Activated naive CD8-positive, alpha-beta T cell treated with anti-CD3 and anti-CD28 coated beads, Interleukin-2, amount 50 U/mL, for 24 hours (primary cell): ENCODE measurements at regions not wholly inside any gene's neighbourhood (a gene's known extent, or its start where the extent isn't known, plus 50 kb on each side); places are given as distances from the start of the nearest gene placed in this dataset.

Experiments
- ATAC-seq: fragments of 150-1000 bp; cut with Tn5 transposase; one replicate; pipeline ENCODE4 v1.10.0; 2021
- DNase-seq: peaks from one replicate; pipeline ENCODE4 v3.0.0; 2021
- H3K27ac Mint-ChIP-seq: one replicate; pipeline ENCODE4 v1.8.0; 2021; ENCODE audit warnings: mild to moderate bottlenecking, mixed read lengths
- H3K27me3 Mint-ChIP-seq: one replicate; pipeline ENCODE4 v1.8.0; 2021; ENCODE audit warnings: mixed read lengths
- H3K36me3 Mint-ChIP-seq: one replicate; pipeline ENCODE4 v1.8.0; 2021; ENCODE audit warnings: low read depth, mixed read lengths
- H3K4me1 Mint-ChIP-seq: one replicate; pipeline ENCODE4 v1.8.0; 2021; ENCODE audit warnings: mixed read lengths
- H3K4me3 Mint-ChIP-seq: one replicate; pipeline ENCODE4 v1.8.0; 2021; ENCODE audit warnings: mild to moderate bottlenecking, moderate library complexity, mixed read lengths
- H3K9me3 Mint-ChIP-seq: one replicate; pipeline ENCODE4 v1.8.0; 2021; ENCODE audit warnings: mixed read lengths

- no peaks in the 10 kb centered on the region for H3K27me3 Mint-ChIP-seq
- H3K36me3 Mint-ChIP-seq = no peaks in the 10 kb centered on the region
- no peak overlapping the region for H3K27ac Mint-ChIP-seq
- H3K4me1 Mint-ChIP-seq = no peaks in the 10 kb centered on the region
- peaks cover 3% of the 10 kb centered on the region for H3K9me3 Mint-ChIP-seq
- no peak overlapping the region for H3K4me3 Mint-ChIP-seq
- no peak for ATAC-seq
- DNase-seq = no peak
Measured at GRCh38 chr13:80284290-80284689, 56.6 kb downstream of the SPRY2 start.

DNA sequence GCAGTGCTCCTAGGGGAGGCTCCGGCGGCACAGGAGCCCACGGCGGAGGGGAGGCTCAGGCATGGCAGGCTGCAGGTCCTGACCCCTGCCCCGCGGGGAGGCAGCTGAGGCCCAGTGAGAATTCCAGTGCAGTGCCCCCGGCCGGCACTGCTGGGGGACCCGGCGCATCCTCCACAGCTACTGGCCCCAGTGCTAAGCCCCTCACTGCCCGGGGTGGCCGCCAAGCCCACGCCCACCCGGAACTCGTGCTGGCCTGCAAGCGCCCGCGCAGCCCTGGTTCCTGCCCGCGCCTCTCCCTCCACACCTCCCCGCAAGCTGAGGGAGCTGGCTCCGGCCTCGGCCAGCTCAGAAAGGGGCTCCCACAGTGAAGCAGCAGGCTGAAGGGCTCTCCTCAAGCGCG, 62.2 kb downstream of the SPRY2 start:
- no peaks in the 10 kb centered on the region for H3K4me1 Mint-ChIP-seq

GRCh38 chr13:80276371-80277289, 64.3 kb downstream of the SPRY2 start:
- H3K4me1 Mint-ChIP-seq = no peaks in the 10 kb centered on the region
- H3K27ac Mint-ChIP-seq = no peak overlapping the region
- peaks cover 2% of the 10 kb centered on the region for H3K9me3 Mint-ChIP-seq
- no peak overlapping the region for H3K4me3 Mint-ChIP-seq
- no peaks in the 10 kb centered on the region for H3K27me3 Mint-ChIP-seq
- no peak for DNase-seq
- no peak for ATAC-seq
- H3K36me3 Mint-ChIP-seq = no peaks in the 10 kb centered on the region

More for the DNA sequence above, 62.2 kb downstream of the SPRY2 start:
- DNase-seq (no peak), ATAC-seq (no peak)
- no peak overlapping the region for H3K4me3 Mint-ChIP-seq
- no peaks in the 10 kb centered on the region for H3K27me3 Mint-ChIP-seq
- peaks cover 6% of the 10 kb centered on the region for H3K9me3 Mint-ChIP-seq
- H3K36me3 Mint-ChIP-seq = no peaks in the 10 kb centered on the region
- no peak overlapping the region for H3K27ac Mint-ChIP-seq

GRCh38 chr13:80274643-80275042, 66.3 kb downstream of the SPRY2 start:
- Mint-ChIP-seq H3K4me1 (no peaks in the 10 kb centered on the region), H3K27ac (no peak overlapping the region), H3K9me3 (peaks cover 2% of the 10 kb centered on the region), H3K27me3 (no peaks in the 10 kb centered on the region), H3K4me3 (no peak overlapping the region), H3K36me3 (no peaks in the 10 kb centered on the region)
- DNase-seq (no peak), ATAC-seq (no peak)

DNA sequence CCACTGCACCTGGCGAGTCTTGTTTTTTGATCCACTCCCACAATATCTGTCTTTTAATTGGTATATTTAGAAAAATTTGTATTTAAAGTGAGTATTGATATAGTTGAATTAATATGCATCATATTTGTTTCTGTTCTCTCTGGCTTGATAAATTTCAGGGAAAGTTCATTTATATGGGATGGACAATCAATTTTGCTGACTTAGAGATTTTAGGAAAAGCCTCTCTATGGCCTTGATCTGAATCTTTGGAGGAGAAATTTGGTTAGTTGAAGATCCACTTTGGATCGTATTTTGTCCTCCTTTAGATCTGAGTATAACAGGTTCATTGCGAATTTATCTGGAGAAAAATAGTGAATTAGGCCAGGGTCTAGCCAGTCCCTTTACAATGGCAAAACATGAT, 67.2 kb downstream of the SPRY2 start:
- peaks cover 2% of the 10 kb centered on the region for H3K9me3 Mint-ChIP-seq
- no peaks in the 10 kb centered on the region for H3K27me3 Mint-ChIP-seq
- no peak for ATAC-seq
- H3K36me3 Mint-ChIP-seq = no peaks in the 10 kb centered on the region
- DNase-seq = no peak
- H3K4me1 Mint-ChIP-seq = no peaks in the 10 kb centered on the region
- H3K4me3 Mint-ChIP-seq = no peak overlapping the region
- no peak overlapping the region for H3K27ac Mint-ChIP-seq

DNA sequence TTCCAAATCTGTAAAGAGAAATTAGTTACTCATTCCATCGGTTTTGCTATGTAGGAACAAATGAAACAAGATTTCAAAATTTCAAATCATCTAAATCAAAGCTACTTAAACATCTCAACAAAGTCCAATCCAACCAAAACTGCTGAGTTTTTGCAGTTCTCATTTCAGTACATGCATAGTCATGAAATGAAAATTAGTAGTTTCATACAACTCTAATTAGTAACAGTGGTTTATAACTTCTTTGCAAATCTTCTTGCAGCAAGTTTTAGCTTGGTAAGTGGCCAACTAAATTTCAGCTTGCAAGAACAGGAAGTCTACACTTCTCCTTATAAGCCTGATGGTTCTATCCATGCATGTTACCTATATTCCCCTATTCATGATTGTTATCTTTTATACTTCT, 75.6 kb downstream of the SPRY2 start:
- Mint-ChIP-seq H3K9me3 (peaks cover 22% of the 10 kb centered on the region), H3K36me3 (no peaks in the 10 kb centered on the region), H3K27me3 (no peaks in the 10 kb centered on the region), H3K27ac (no peak overlapping the region), H3K4me3 (no peak overlapping the region), H3K4me1 (no peaks in the 10 kb centered on the region)
- DNase-seq (no peak), ATAC-seq (no peak)

GRCh38 chr13:80263745-80264513, 77.0 kb downstream of the SPRY2 start:
- Mint-ChIP-seq H3K27me3 (no peaks in the 10 kb centered on the region), H3K9me3 (peaks cover 22% of the 10 kb centered on the region)
- no peak for ATAC-seq

GRCh38 chr13:80262051-80262695, 78.8 kb downstream of the SPRY2 start:
- H3K9me3 Mint-ChIP-seq = peaks cover 26% of the 10 kb centered on the region
- no peaks in the 10 kb centered on the region for H3K27me3 Mint-ChIP-seq
- no peak for ATAC-seq
- no peak for DNase-seq
- H3K27ac Mint-ChIP-seq = no peak overlapping the region
- no peaks in the 10 kb centered on the region for H3K36me3 Mint-ChIP-seq
- H3K4me3 Mint-ChIP-seq = no peak overlapping the region
- H3K4me1 Mint-ChIP-seq = no peaks in the 10 kb centered on the region

More at GRCh38 chr13:80263745-80264513, 77.0 kb downstream of the SPRY2 start:
- no peaks in the 10 kb centered on the region for H3K4me1 Mint-ChIP-seq
- no peak for DNase-seq
- no peak overlapping the region for H3K4me3 Mint-ChIP-seq
- no peaks in the 10 kb centered on the region for H3K36me3 Mint-ChIP-seq
- no peak overlapping the region for H3K27ac Mint-ChIP-seq

GRCh38 chr13:80259159-80259558, 81.8 kb downstream of the SPRY2 start:
- ATAC-seq (no peak), DNase-seq (no peak)
- H3K9me3 Mint-ChIP-seq = peaks cover 17% of the 10 kb centered on the region
- no peak overlapping the region for H3K4me3 Mint-ChIP-seq
- H3K27me3 Mint-ChIP-seq = no peaks in the 10 kb centered on the region
- H3K36me3 Mint-ChIP-seq = no peaks in the 10 kb centered on the region
- H3K4me1 Mint-ChIP-seq = no peaks in the 10 kb centered on the region
- no peak overlapping the region for H3K27ac Mint-ChIP-seq

DNA sequence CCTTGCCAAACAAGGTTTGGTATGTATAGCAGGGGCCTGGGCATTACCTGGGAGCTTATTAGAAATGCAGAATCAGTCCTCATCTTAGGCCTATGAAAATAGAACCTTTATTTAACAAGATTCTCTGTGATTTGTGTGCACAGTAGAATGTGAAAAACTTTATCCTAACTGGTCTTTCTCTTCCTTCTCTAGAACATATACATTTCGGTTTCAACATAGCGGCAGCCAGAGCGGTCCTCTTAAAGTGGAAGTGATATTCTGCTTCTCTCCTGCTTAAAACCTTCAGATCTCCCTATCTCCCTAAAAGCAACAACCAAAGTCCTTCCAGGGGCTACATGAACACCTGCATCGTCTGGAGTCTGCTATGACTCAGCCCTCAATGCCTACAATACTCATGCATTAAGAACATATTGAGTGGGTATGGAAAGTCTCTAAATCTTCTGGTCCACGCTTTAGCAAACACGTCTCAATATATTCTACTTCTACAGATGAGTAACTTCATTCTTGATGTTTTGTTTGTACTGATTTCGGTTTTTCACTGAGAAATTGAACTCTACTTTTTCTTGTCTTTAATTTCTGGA, 84.5 kb downstream of the SPRY2 start:
- no peak for ATAC-seq

DNA sequence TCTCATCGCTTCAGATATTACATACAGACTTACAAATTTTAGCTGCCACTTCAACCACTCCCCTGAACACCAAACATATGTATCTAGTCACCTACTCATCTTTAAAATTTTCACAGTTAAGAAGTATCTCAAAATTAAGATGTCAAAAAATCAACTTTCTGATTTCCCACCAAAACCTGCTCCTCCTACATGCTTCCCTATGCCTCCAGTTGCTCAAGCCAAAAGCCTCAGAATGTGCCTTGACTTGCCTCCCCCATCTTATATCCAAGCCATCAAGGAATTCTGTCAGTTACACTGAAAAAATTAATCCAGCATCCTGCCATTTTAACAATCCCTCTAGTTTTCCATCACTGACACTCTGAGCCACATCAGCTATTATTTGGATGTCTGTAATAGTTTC, 85.0 kb downstream of the SPRY2 start:
- no peak overlapping the region for H3K27ac Mint-ChIP-seq
- ATAC-seq = no peak
- H3K36me3 Mint-ChIP-seq = no peaks in the 10 kb centered on the region
- no peak overlapping the region for H3K4me3 Mint-ChIP-seq
- H3K27me3 Mint-ChIP-seq = no peaks in the 10 kb centered on the region
- H3K4me1 Mint-ChIP-seq = no peaks in the 10 kb centered on the region
- DNase-seq = no peak
- peaks cover 5% of the 10 kb centered on the region for H3K9me3 Mint-ChIP-seq

More for the DNA sequence above, 84.5 kb downstream of the SPRY2 start:
- H3K4me1 Mint-ChIP-seq = no peaks in the 10 kb centered on the region
- H3K36me3 Mint-ChIP-seq = no peaks in the 10 kb centered on the region
- H3K27me3 Mint-ChIP-seq = no peaks in the 10 kb centered on the region
- DNase-seq = no peak
- no peak overlapping the region for H3K27ac Mint-ChIP-seq
- no peak overlapping the region for H3K4me3 Mint-ChIP-seq
- peaks cover 5% of the 10 kb centered on the region for H3K9me3 Mint-ChIP-seq

DNA sequence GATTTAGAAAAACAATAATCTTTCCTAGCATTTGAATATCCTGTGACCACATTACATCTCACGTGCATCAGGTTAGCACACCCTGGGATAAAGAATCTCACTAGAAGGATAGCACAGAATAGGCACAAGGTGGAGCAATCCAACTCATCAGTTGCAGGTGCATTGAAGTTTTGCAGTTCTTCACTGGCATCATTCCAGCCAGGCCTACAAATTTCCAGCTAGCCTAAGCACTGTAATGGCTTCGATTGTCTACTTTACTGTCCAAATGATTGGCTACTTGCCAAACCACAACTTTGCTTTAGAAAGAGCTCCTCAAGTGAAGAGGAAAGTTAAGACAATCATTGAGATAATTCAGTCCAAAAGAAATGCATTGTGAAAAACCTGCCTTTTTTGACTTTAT, 89.5 kb downstream of the SPRY2 start:
- no peak for DNase-seq
- no peaks in the 10 kb centered on the region for H3K27me3 Mint-ChIP-seq
- H3K36me3 Mint-ChIP-seq = no peaks in the 10 kb centered on the region
- no peaks in the 10 kb centered on the region for H3K9me3 Mint-ChIP-seq
- no peak for ATAC-seq
- no peaks in the 10 kb centered on the region for H3K4me1 Mint-ChIP-seq
- no peak overlapping the region for H3K27ac Mint-ChIP-seq
- no peak overlapping the region for H3K4me3 Mint-ChIP-seq

DNA sequence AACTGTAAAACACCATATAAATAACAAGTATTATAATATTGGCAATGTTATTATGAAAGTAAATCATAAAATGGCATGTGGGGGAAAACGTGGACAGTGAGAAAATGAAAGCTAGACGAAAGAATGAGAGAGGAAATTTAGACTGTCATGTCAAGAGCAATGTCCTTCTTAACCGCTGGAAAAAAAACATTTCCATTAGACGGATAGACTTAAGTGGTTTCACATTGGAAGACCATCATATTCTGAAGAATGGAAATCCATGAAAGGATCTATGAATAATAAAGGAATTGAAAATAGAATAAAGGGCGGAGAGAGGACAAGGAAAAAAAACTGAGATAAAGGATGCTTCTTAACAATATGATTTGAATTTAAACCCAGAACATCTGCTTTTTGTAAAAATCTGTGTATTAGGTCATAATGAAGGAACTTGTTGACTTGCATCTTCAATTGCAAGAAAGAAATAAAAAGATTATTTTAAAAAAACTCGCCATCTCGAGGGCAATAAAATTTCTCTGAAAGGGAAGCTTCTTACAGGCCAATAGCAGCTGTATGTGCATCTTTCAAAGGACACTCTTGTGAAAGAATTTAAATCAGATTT, 90.6 kb downstream of the SPRY2 start:
- H3K27ac Mint-ChIP-seq = no peak overlapping the region
- no peaks in the 10 kb centered on the region for H3K4me1 Mint-ChIP-seq
- no peaks in the 10 kb centered on the region for H3K27me3 Mint-ChIP-seq
- DNase-seq (no peak), ATAC-seq (no peak)
- H3K4me3 Mint-ChIP-seq = no peak overlapping the region
- H3K9me3 Mint-ChIP-seq = no peaks in the 10 kb centered on the region
- H3K36me3 Mint-ChIP-seq = no peaks in the 10 kb centered on the region

DNA sequence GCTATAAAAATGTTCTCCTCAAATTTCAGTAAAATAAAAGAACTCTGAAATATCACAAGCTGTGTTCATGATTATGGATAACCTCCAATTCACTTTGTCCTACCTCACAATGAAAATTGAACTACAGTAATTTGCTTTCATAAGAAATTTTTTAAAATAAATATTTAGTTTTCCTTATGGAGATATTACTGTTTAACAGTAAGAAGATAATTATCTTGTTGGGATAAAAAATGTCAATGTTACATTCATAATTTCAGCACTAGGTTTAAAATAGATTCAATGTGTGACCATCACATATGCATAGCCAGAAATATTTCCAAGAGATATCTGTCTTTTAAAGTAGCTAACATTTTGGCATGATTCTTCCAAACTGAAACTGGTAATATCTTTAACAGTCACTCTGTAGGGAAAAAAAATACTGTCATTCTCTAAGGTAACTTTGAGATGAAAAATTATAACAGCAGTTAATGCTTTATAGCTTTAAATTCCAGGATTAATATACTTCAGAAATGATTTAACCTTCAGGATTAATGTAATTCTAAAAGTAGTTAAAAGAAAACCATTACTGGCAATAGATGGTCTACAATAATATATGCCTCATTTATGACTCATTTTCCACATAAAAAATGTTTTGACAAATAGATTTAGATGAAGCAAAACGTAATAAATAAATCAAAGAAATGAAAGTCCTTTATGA, 91.3 kb downstream of the SPRY2 start:
- Mint-ChIP-seq H3K27me3 (no peaks in the 10 kb centered on the region), H3K4me3 (no peak overlapping the region), H3K27ac (no peak overlapping the region), H3K36me3 (no peaks in the 10 kb centered on the region), H3K9me3 (no peaks in the 10 kb centered on the region), H3K4me1 (no peaks in the 10 kb centered on the region)
- ATAC-seq (no peak), DNase-seq (no peak)
